ENCODE measurements at regions not wholly inside any gene's neighbourhood (a gene's known extent, or its start where the extent isn't known, plus 50 kb on each side); places are given as distances from the start of the nearest gene placed in this dataset.

GRCh38 chr9:82605657-82606031, 457.3 kb downstream of the RASEF start:
- DNase-seq (ENCODE audit: low read depth, low spot score) (no peak), ATAC-seq (no peak)
- BruUV-seq (replicated peaks), result no TSS peak
- H3K27me3 ChIP-seq (ENCODE audit: insufficient read depth, low read length), result no peaks in the 10 kb centered on the region
- ChIA-PET RAD21 (ENCODE audit: low non-redundant PET in 1 of 2, low total read pairs in 2 of 2, uncharacterized antibody in 2 of 2, unreplicated experiment in 2 of 2) (no interaction called here), POLR2A (no interaction called here), CTCF (interaction anchor here (0.8 to 1.1 kb wide), 2 partner anchors 9 to 417 kb away, joined by 3 read pairs; no protein-coding TSS in a partner anchor)
- no peaks in the 10 kb centered on the region for H3K9me2 ChIP-seq (ENCODE audit: insufficient read depth)
- H3K4me2 ChIP-seq (ENCODE audit: low read length), result no peak overlapping the region
- no peaks in the 10 kb centered on the region for H3K79me2 ChIP-seq (ENCODE audit: insufficient read depth, low read length)
- H2AFZ ChIP-seq (ENCODE audit: low read depth, low read length, poor library complexity, severe bottlenecking), result no peak overlapping the region
- intact Hi-C loops (cut with micrococcal nuclease), result no loop called here
- H3K27ac ChIP-seq (ENCODE audit: low read depth, low read length), result no peak overlapping the region
- no peaks in the 10 kb centered on the region for H3K36me3 ChIP-seq (ENCODE audit: control insufficient read depth in 1 of 2, insufficient read depth in 2 of 2, low read length in 2 of 2)
- no peak overlapping the region for H3K9ac ChIP-seq (ENCODE audit: low read length)
- no peaks in the 10 kb centered on the region for H3K4me1 ChIP-seq (ENCODE audit: control insufficient read depth in 1 of 2, insufficient read depth in 2 of 2, low read length in 2 of 2)
- H3K9me3 ChIP-seq (ENCODE audit: control insufficient read depth in 1 of 2, insufficient read depth in 1 of 2, low read depth in 1 of 2, low read length in 2 of 2), result peaks cover 0 to 4% of the 10 kb centered on the region in 2 experiments; a peak in 2 of 4 replicates
- no peak overlapping the region for H3K4me3 ChIP-seq (replicated peaks in 1 of 2; ENCODE audit: low read depth in 1 of 2, low read length in 2 of 2)
- TF ChIP-seq ZFX (IDR thresholded peaks at IDR 0.05) (no peak), JUND (IDR thresholded peaks at IDR 0.05) (no peak), EGR1 (IDR thresholded peaks at IDR 0.05; ENCODE audit: low read depth) (no peak), CBX3 (IDR thresholded peaks at IDR 0.05; ENCODE audit: low read depth) (no peak), CTCF (IDR thresholded peaks at IDR 0.05 in 2 of 3, conservative IDR thresholded peaks at IDR 0.05 in 1 of 3; ENCODE audit: borderline replicate concordance in 1 of 3, insufficient read depth in 1 of 3, low read depth in 2 of 3, low read length in 2 of 3) (no peak), ELF1 (IDR thresholded peaks at IDR 0.05; ENCODE audit: borderline replicate concordance, low read depth) (no peak), EZH2 (IDR thresholded peaks at IDR 0.05) (no peak)
- no peaks in the 10 kb centered on the region for H4K20me1 ChIP-seq (ENCODE audit: insufficient read depth)

GRCh38 chr9:82606071-82606470, 456.9 kb downstream of the RASEF start:
- CTCF ChIA-PET, result interaction anchor here (0.8 to 1.3 kb wide), 4 partner anchors 8 to 504 kb away, joined by 3 to 6 read pairs (median 3); no protein-coding TSS in a partner anchor
- RAD21 ChIA-PET (ENCODE audit: low non-redundant PET in 1 of 2, low total read pairs in 2 of 2, uncharacterized antibody in 2 of 2, unreplicated experiment in 2 of 2), result no interaction called here
- Histone ChIP-seq H3K27ac (ENCODE audit: low read depth, low read length) (no peak overlapping the region), H3K79me2 (ENCODE audit: insufficient read depth, low read length) (no peaks in the 10 kb centered on the region), H2AFZ (ENCODE audit: low read depth, low read length, poor library complexity, severe bottlenecking) (no peak overlapping the region), H3K4me3 (replicated peaks in 1 of 2; ENCODE audit: low read depth in 1 of 2, low read length in 2 of 2) (no peak overlapping the region), H3K9ac (ENCODE audit: low read length) (no peak overlapping the region), H3K27me3 (ENCODE audit: insufficient read depth, low read length) (no peaks in the 10 kb centered on the region), H4K20me1 (ENCODE audit: insufficient read depth) (no peaks in the 10 kb centered on the region), H3K36me3 (ENCODE audit: control insufficient read depth in 1 of 2, insufficient read depth in 2 of 2, low read length in 2 of 2) (no peaks in the 10 kb centered on the region), H3K9me2 (ENCODE audit: insufficient read depth) (no peaks in the 10 kb centered on the region), H3K9me3 (ENCODE audit: control insufficient read depth in 1 of 2, insufficient read depth in 1 of 2, low read depth in 1 of 2, low read length in 2 of 2) (peaks cover 0 to under 1% of the 10 kb centered on the region in 2 experiments; a peak in 2 of 4 replicates), H3K4me1 (ENCODE audit: control insufficient read depth in 1 of 2, insufficient read depth in 2 of 2, low read length in 2 of 2) (no peaks in the 10 kb centered on the region), H3K4me2 (ENCODE audit: low read length) (no peak overlapping the region)
- DNase-seq (ENCODE audit: low read depth, low spot score) (no peak), ATAC-seq (no peak)
- intact Hi-C loops (cut with micrococcal nuclease), result no loop called here
- TF ChIP-seq ATF3 (IDR thresholded peaks at IDR 0.05) (no peak), SIN3A (IDR thresholded peaks at IDR 0.05; ENCODE audit: low read depth) (no peak), SRF (IDR thresholded peaks at IDR 0.05; ENCODE audit: low read depth) (no peak), ZFX (IDR thresholded peaks at IDR 0.05) (no peak), CEBPB (IDR thresholded peaks at IDR 0.05; ENCODE audit: low read depth) (no peak), POLR2A (IDR thresholded peaks at IDR 0.05; ENCODE audit: borderline replicate concordance, extremely low read depth, insufficient read depth, insufficient read length) (no peak), RAD21 (IDR thresholded peaks at IDR 0.05; ENCODE audit: low read depth) (no peak)
- BruUV-seq (replicated peaks), result no TSS peak
- POLR2A ChIA-PET, result no interaction called here
